CD14-positive monocyte (primary cell): ENCODE measurements at regions not wholly inside any gene's neighbourhood (a gene's known extent, or its start where the extent isn't known, plus 50 kb on each side); places are given as distances from the start of the nearest gene placed in this dataset.

ENCODE experiments used
- DNase-seq, 3 donors: peaks; one replicate each; pipeline ENCODE4 v3.0.0-alpha.2; 2011 to 2022
- H2AFZ ChIP-seq: 2 replicates; pipeline ENCODE4 v1.6.0; 2012; ENCODE audit warnings: mild to moderate bottlenecking, low read depth, low read length, inconsistent platforms; ENCODE audit not compliant: insufficient read depth, poor library complexity, severe bottlenecking
- H3K27ac ChIP-seq, 2 donors: 1 replicate in 1 of 2; 2 replicates in 1 of 2; pipeline ENCODE4 v1.5.1; 2012 to 2013; ENCODE audit warnings: low read length in 2 of 2, control low read depth in 1 of 2, inconsistent platforms in 1 of 2, low read depth in 1 of 2, mild to moderate bottlenecking in 1 of 2
- H3K27me3 ChIP-seq, 2 donors: one replicate each; pipeline versions ENCODE4 v1.6.0 to v1.6.1; 2011 to 2013; ENCODE audit warnings: low read length in 2 of 2; ENCODE audit not compliant: control insufficient read depth in 2 of 2, insufficient read depth in 2 of 2
- H3K36me3 ChIP-seq, 2 donors: replicated peaks in 1 of 2; 1 replicate in 1 of 2; 2 replicates in 1 of 2; pipeline versions ENCODE4 v1.5.1 to v1.6.1; 2012 to 2013; ENCODE audit warnings: low read length in 2 of 2, control low read depth in 1 of 2, inconsistent platforms in 1 of 2, mild to moderate bottlenecking in 1 of 2; ENCODE audit not compliant: insufficient read depth in 2 of 2, control insufficient read depth in 1 of 2
- H3K4me1 ChIP-seq, 2 donors: 1 replicate in 1 of 2; 2 replicates in 1 of 2; pipeline versions ENCODE4 v1.5.1 to v1.6.1; 2012 to 2013; ENCODE audit warnings: low read length in 2 of 2, control low read depth in 1 of 2, inconsistent platforms in 1 of 2, mild to moderate bottlenecking in 1 of 2, moderate library complexity in 1 of 2; ENCODE audit not compliant: insufficient read depth in 2 of 2, control insufficient read depth in 1 of 2
- H3K4me2 ChIP-seq: replicated peaks from 2 replicates; pipeline ENCODE3; 2012; ENCODE audit warnings: low read length, moderate library complexity, mild to moderate bottlenecking; ENCODE audit not compliant: poor library complexity, severe bottlenecking; ENCODE audit errors: extremely low read depth
- H3K4me3 ChIP-seq, 3 experiments: fragments of 200-600 bp in 1 of 3; sonication (generic) in 1 of 3; replicated peaks in 1 of 3; 1 replicate in 2 of 3; 2 replicates in 1 of 3; pipeline ENCODE4 v1.5.1; 2011 to 2013; ENCODE audit warnings: low read length in 3 of 3, mild to moderate bottlenecking in 3 of 3, control low read depth in 2 of 3, low read depth in 2 of 3, inconsistent platforms in 1 of 3, moderate library complexity in 1 of 3
- H3K79me2 ChIP-seq: 2 replicates; pipeline ENCODE4 v1.6.0; 2012; ENCODE audit warnings: mild to moderate bottlenecking, control low read depth, inconsistent platforms, low read length, moderate library complexity; ENCODE audit not compliant: insufficient read depth
- H3K9ac ChIP-seq: 2 replicates; pipeline ENCODE4 v1.6.0; 2017; ENCODE audit warnings: low read length, mild to moderate bottlenecking; ENCODE audit not compliant: insufficient read depth, poor library complexity, severe bottlenecking
- H3K9me3 ChIP-seq, 2 donors: replicated peaks in 1 of 2; 1 replicate in 1 of 2; 2 replicates in 1 of 2; pipeline versions ENCODE4 v1.5.1 to v1.6.1; 2012 to 2013; ENCODE audit warnings: low read length in 2 of 2, control low read depth in 1 of 2; ENCODE audit not compliant: control insufficient read depth in 1 of 2, insufficient read depth in 1 of 2
- H4K20me1 ChIP-seq: 2 replicates; pipeline ENCODE4 v1.6.0; 2012; ENCODE audit warnings: mild to moderate bottlenecking, low read length, control low read depth, moderate library complexity; ENCODE audit not compliant: insufficient read depth
- H3K27ac Mint-ChIP-seq, 7 donors: one replicate each; pipeline ENCODE4 v1.8.0; 2020; ENCODE audit warnings: mild to moderate bottlenecking in 7 of 7, mixed read lengths in 7 of 7, moderate library complexity in 6 of 7, inconsistent platforms in 2 of 7
- H3K27me3 Mint-ChIP-seq, 3 donors: one replicate each; pipeline ENCODE4 v1.8.0; 2021 to 2022; ENCODE audit warnings: low read depth in 3 of 3, mild to moderate bottlenecking in 3 of 3, mixed read lengths in 3 of 3, moderate library complexity in 3 of 3, inconsistent platforms in 1 of 3
- H3K36me3 Mint-ChIP-seq, 2 donors: one replicate each; pipeline ENCODE4 v1.8.0; 2020; ENCODE audit warnings: mixed read lengths in 2 of 2, inconsistent platforms in 1 of 2, mild to moderate bottlenecking in 1 of 2
- H3K4me1 Mint-ChIP-seq: one replicate; pipeline ENCODE4 v1.8.0; 2020; ENCODE audit warnings: mild to moderate bottlenecking, mixed read lengths
- H3K4me3 Mint-ChIP-seq, 2 donors: one replicate each; pipeline ENCODE4 v1.8.0; 2020; ENCODE audit warnings: mild to moderate bottlenecking in 2 of 2, mixed read lengths in 2 of 2, moderate library complexity in 1 of 2
- H3K9me3 Mint-ChIP-seq, 7 donors: one replicate each; pipeline ENCODE4 v1.8.0; 2020 to 2022; ENCODE audit warnings: mixed read lengths in 7 of 7, mild to moderate bottlenecking in 6 of 7, moderate library complexity in 6 of 7, inconsistent platforms in 2 of 7
- WGBS: methylation state at CpG from one replicate; pipeline ENCODE4 v1.1.5; 2013; ENCODE audit warnings: missing lambda C conversion rate; ENCODE audit not compliant: insufficient coverage; 5-methylcytosine and 5-hydroxymethylcytosine counted together
- intact Hi-C, 2 donors: fragments of 100-400 bp; cut with micrococcal nuclease; formaldehyde crosslinking; loops; one replicate each; pipeline versions ENCODE4 v1.15.0 to v1.15.1; 2023
- TF ChIP-seq, protein P1 (sequence below): fragments of 200-600 bp; IDR thresholded peaks from one replicate; pipeline ENCODE4 v1.8.0; 2022; ENCODE audit warnings: antibody characterized with exemption, mild to moderate bottlenecking

DNA sequence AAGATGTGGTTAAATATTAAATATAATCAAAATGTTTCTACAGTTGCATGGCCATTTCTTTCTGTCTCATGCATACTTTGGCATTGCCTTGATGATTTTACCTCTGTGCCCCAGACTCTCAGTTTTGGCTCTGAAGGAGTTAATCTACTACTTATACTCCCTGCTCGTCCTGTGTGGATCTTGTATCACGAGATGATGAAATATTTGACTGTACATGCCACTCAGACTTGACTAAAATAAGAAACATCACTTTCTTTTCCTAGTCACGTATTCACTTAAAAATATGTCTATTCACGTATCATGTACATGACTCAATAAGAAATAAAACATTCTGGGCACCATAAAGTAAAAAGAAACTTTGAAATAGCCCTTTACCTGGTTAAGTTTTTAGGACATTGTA lies 397.7 kb downstream of the RFPL4B start:
- Histone ChIP-seq H3K4me3 (no peak overlapping the region), H3K9ac (no peak overlapping the region), H3K79me2 (no peaks in the 10 kb centered on the region), H3K36me3 (no peaks in the 10 kb centered on the region), H3K27ac (no peak overlapping the region), H3K4me1 (no peaks in the 10 kb centered on the region), H4K20me1 (no peaks in the 10 kb centered on the region), H2AFZ (no peak overlapping the region), H3K4me2 (no peak overlapping the region), H3K27me3 (no peaks in the 10 kb centered on the region), H3K9me3 (no peaks in the 10 kb centered on the region)
- Mint-ChIP-seq H3K4me3 (no peak overlapping the region), H3K4me1 (no peaks in the 10 kb centered on the region), H3K27me3 (no peaks in the 10 kb centered on the region), H3K36me3 (no peaks in the 10 kb centered on the region), H3K27ac (no peak overlapping the region), H3K9me3 (peaks cover 0 to 4% (median 0%) of the 10 kb centered on the region in 7 donors)
- TF ChIP-seq, protein P1, sequence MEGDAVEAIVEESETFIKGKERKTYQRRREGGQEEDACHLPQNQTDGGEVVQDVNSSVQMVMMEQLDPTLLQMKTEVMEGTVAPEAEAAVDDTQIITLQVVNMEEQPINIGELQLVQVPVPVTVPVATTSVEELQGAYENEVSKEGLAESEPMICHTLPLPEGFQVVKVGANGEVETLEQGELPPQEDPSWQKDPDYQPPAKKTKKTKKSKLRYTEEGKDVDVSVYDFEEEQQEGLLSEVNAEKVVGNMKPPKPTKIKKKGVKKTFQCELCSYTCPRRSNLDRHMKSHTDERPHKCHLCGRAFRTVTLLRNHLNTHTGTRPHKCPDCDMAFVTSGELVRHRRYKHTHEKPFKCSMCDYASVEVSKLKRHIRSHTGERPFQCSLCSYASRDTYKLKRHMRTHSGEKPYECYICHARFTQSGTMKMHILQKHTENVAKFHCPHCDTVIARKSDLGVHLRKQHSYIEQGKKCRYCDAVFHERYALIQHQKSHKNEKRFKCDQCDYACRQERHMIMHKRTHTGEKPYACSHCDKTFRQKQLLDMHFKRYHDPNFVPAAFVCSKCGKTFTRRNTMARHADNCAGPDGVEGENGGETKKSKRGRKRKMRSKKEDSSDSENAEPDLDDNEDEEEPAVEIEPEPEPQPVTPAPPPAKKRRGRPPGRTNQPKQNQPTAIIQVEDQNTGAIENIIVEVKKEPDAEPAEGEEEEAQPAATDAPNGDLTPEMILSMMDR, result no peak
- DNase-seq, result no peak
- 20% methylated on average over 1 of the region's 4 CpGs for WGBS
- intact Hi-C loops, result no loop called here

DNA sequence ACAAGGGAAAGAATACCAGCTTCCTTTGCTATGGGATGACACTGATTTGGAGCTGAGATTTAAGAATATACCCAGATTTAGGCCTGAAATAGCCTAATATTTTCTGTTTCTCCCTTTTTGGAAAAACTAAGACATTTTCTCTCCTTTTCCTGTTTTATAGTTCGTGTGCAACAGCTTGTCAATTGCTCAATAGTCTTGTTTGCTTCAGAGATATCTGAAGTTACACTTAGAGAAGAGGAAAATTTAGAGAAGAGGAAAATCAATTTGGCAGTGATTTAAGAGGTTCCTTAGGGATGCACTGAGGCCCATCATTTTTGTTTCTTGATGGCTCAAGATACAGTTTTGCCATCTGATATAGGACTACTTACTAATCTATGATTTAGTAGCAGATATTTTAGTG lies 398.6 kb downstream of the RFPL4B start:
- Histone ChIP-seq H3K9ac (no peak overlapping the region), H3K27me3 (no peaks in the 10 kb centered on the region), H2AFZ (no peak overlapping the region), H3K79me2 (no peaks in the 10 kb centered on the region), H3K4me2 (no peak overlapping the region), H3K4me1 (no peaks in the 10 kb centered on the region), H3K4me3 (no peak overlapping the region), H4K20me1 (no peaks in the 10 kb centered on the region), H3K27ac (no peak overlapping the region), H3K9me3 (no peaks in the 10 kb centered on the region), H3K36me3 (no peaks in the 10 kb centered on the region)
- no peaks in the 10 kb centered on the region for H3K4me1 Mint-ChIP-seq
- no peaks in the 10 kb centered on the region for H3K36me3 Mint-ChIP-seq
- TF ChIP-seq, protein P1, result no peak
- H3K4me3 Mint-ChIP-seq, result no peak overlapping the region
- H3K27ac Mint-ChIP-seq, result no peak overlapping the region
- no peak for DNase-seq
- peaks cover 0 to 4% (median 0%) of the 10 kb centered on the region in 7 donors for H3K9me3 Mint-ChIP-seq
- no CpG with 5 or more reads among the region's 1 CpG for WGBS
- intact Hi-C loops, result no loop called here
- no peaks in the 10 kb centered on the region for H3K27me3 Mint-ChIP-seq
